Activated CD8-positive, alpha-beta memory T cell treated with anti-CD3 and anti-CD28 coated beads, Interleukin-2, amount 50 U/mL, for 4 hours (primary cell): ENCODE measurements at regions not wholly inside any gene's neighbourhood (a gene's known extent, or its start where the extent isn't known, plus 50 kb on each side); places are given as distances from the start of the nearest gene placed in this dataset.
A peak's percentile ranks its signal among the peaks of the same experiment; 100 is the strongest.

Experiments
- DNase-seq: peaks from one replicate; pipeline ENCODE4 v3.0.0-alpha.2; 2020

DNA sequence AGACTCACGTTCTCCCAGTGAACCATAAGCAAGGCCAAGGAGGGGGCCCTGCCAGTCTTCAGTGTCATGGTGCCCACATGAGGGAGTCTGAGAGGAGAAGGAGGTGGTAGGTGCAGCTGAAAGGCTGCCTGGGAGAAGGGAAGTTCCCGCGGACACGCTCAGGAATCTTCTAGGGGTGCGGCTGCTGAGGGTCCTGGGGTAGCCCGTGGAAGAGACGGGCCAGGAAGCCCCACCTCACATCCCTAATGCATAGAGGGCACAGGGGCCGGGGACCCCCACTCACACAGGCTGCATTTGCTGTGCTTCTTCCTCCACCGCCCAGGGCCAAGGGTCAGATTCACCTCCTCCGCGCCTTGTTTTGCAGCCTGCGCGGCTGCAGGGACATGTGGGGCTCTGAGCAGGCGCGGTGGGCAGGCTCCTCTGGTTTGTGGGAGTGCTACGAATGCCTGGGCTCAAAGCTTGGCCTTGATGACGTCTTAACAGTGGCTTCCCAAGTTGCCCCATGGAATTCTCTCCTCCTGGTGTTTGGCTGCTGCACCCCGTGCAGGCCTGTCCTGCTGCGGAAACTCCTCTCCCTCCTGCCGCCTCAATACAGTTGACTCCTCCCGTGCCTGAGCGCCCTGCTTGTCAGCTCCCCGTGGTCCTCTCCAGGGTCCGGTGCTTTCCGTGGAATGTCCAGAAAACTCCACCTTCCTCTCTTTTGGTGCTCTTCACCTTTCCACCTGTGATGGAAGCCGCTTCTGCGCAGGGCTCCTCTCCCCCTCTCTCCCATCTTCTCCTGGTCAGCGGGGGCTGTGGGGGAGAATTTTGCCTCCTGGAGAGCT lies 95.7 kb downstream of the VAPA start:
- no peak for DNase-seq

DNA sequence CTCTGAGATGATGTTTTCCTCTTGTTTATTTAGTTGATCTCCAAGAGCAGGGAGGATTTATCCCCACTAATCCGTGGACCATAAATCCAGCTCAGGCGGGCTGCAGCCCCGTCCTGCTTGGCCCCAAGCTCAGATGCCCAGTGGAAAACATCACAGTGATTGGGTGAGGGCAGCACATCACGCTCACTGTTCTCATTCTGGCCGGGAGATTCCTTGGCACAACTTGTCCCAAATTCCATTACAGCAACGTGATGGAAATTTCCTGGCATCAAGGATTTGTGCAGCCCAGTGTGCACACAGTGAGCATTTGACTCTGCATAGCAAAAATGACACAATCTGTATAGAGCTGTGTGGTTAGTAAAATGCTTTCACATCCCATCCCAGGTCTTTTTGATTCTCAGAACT lies 96.8 kb downstream of the VAPA start:
- no peak for DNase-seq

DNA sequence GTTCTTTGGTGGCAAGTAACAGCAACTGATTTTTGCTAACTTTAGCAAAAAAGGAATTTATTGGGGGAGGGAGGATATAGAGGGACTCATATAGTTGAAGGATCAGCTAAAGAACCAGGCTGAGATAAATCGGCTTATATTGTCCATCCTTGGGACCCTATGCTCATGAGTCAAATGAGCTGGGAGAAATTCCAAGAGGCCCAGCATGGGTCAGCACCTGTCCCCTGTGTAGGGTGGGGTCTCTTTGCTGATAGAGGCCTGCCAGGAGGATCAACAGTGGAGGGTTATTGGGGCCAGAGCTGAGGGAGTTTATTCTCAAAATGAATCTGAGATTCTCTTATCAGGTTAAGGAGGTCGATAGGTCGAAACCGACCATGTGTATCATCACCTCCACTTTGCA lies 97.2 kb downstream of the VAPA start:
- no peak for DNase-seq

DNA sequence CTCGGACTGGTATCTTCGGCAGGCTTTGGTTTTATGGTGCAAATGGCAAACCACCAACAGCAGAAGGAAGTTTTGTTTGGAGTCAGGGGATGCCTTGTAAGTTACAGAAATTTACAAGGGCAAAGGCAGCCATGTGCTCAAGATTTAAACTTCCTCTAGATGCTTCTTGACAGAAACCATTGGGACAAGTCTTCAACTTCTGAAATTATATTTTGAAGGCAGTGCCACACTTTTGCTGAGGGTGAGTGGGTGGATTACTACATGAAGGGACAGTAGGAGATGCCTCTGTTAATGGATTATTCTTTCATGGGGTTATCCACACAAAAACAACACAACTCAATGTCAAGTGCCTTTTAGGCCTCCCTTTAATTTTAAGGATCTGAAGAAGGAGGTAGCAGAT lies 97.9 kb downstream of the VAPA start:
- DNase-seq, result no peak

DNA sequence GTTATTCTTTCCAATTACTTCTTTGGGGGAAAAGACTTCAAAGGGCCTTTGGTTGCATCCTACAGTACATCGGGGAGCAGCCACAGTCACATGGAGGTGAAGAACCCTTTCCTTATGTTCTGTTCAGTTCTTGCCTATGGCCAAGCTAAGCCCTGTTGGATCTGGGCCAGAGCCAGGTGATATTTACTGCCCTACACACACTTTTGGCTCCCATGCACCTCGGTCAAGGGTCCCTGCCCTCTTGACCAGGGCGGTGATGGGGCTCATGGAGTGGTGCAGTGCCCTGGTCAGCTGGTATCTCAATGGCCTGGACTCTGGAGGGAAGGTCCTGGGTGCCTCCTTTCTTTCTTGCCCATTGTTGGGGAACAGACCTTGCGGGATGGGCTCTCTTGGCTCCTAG lies 98.7 kb downstream of the VAPA start:
- no peak for DNase-seq

DNA sequence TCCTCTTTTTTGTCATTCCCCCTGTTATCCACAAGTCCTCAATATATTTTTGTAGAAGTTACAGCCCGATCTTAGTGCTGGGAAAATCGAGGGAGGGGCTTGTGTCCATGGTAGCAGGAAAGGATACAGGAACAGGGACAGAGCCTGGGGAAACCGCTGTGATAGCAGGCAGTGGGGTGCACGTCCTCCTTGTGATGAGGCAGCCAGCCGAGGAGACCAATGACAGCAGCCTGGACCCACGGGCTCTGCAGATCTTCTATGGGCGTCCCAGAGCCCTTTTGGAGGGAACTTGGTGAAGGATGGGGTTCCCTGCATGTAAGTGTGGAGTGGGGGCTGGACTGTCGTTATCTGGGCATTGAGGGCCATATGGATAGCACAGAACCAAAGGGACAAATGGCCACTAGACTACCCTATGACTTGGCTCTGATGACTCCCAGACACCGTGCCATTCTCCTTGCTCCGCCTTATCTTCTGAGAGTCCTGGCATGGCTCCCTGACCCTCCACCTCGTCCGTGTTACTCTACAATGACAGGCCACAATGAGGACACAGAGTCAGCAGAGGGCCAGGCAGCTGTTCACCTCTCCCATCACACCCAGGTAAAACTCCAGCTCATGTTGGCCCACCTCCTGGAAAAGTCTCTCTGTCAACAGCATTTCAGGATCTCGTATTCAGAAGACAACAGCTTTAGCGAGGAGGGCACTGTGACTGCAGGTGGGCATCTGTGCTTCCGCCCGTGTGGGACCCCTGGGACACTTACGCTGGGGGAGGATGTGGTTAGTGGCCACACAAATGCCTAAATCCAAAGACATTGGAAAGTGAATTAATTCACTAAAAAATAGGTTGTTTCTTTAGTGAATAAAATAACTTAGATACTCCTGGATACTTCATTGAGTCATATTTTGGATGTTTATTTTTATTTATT lies 100.1 kb downstream of the VAPA start:
- no peak for DNase-seq

DNA sequence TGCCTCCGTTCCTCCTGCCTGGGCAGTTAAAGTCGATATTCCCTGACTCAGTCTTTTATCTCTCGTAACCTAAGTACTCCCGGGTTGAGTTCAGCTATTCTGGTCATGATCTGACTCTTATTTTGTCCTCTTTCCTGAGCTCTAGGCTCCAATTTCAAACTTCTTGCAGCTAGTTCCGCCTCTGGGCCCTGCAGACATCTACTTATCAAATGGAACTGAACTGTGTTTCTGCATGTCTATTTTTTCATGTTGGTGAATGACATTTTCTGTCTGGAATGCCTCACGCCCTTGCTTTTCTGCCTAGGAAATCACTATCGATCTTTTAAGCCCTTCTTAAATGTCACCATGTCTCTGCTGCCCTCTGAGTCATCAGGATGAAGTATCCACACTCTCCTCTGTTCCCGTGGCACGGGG lies 101.5 kb downstream of the VAPA start:
- DNase-seq, result no peak

DNA sequence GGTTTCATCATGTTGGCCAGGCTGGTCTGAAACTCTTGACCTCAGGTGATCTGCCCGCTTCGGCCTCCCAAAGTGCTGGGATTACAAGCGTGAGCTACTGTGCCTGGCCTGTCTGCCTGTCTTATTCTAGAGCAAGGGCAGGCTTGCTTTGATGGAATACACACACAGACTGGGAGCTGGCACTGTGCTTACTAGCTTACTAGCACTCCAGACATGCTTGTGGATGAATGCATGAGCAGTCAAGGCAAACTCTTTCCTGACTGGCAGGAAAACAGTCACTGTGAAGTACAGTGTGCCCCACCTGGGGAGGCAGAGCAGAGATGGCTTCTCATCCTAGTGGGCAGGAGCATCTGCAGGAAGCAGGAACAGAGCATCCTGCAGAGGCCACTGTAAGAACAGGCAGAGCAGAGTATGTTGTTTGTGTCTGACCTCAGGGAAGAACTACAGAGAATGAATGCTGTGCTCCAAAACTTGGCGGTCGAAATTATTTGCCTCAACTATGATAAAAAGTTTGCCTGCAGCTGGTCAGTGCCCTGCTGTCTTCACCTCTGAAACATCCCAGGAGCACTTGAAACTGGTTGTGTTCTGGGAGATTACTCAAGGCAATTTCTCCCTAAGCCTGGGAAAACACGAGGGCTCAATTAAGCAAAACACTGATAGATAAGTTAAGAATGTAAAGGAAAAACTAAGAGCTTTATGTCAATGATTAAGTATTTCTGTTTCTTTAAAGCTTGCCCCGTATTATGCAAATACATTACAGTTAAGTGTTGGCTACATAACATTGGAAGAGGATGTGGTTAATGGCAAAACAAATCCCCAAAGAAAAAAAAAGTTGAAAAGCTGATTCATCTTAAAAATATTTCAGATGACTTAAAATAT lies 102.4 kb downstream of the VAPA start:
- no peak for DNase-seq

DNA sequence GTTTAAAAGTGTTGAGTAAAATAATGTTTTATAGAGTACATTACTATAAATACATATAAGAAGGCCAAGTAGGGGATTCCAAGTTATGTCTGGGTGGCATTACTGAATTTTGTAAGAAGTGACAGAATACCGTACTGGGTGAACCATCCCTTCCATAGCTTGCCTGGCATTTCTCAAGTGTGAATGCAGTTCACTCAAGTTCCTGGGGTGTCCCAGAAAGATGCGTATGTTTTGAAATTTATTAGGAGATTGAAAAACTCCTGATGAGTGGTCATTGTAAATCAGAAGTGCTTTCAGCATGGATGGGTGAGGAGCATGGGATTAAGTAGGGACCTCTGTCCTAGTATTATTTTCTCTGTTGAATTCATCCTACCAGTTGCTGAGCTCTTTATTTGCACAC lies 103.2 kb downstream of the VAPA start:
- DNase-seq, result no peak

DNA sequence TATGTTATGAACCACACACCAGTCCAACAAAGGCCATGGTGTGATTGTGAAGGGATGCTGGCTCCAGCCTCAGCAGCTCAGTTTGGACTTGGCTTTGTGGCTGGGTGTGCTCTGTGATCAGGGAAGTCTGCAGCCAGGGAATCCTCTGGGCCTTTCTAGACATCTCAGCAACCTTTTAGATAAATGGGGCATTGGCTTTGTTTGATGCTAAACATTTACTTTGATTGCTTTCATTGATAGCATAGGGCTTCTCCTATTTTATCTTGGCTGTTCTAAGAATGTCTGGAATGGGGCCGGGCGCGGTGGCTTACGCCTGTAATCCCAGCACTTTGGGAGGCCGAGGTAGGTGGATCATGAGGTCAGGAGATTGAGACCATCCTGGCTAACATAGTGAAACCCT lies 104.5 kb downstream of the VAPA start:
- DNase-seq, result no peak

DNA sequence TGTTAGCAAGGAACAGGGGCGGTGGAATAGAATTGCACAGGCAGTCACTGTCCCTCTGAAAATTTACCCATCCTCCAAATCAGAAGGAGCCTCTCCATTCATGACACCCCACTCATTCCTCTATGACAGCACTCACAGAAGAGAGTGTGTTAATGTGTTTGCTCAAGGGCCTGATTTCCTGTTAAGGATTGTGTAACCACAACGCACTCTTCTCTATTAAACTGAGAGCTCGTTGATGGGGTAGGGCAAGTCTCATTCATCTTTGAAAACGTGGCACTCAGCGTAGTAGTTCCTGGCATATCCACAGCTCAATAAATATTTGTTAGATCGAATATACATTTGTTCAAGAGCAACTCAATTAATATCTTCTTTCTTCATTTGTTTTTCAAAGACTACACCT lies 106.4 kb downstream of the VAPA start:
- no peak for DNase-seq

DNA sequence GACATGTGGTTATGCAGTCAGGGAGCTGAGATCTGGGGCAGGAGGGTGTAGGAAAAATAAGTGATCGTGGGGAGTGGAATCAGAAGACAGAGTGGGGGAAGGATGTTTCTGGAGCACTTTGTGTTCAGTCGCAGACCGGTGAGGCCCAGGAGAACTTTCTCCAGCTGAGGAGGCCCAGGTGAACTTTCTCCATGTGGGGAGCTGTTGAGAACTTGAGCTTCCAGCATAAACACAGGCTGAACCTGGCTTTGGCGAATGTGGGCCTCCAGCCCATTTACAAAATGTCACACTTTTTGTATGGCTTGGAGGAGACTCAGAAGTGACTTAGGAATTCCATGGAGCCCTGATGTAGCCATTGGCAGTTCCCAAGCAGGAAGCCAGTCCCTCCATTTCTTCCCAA lies 108.5 kb downstream of the VAPA start:
- DNase-seq, result no peak

DNA sequence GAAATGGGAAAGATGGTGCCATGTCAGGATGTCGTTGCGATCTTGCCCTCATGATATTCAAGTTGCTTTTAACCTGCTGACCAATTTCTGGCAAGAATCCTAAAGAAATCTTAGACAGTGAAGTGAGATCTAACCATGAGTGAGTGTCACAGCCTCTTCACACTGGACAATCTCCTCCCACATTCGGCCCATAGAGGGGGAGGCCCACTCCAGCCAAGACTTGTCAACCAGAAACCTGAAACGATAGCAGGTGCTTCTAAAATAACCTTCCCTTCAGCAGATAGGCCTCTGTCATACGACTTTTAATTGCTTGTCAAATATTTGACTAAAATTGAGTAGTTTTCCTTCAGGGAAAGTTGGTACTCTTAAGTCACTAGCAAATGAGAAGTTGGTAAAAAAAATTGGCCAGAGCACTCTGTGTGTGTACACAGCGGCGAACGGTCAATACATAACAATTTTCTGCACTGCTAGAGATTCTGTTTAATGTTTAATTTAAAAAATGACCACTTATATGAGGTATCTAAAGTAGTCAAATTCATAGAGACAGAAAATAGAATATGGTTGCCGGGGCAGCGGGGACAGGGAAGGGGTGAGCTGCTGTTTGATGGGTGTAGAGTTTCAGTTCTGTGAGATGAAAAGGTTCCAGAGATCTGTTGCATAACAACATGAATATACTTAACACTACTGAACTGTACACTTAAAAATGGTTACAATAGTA lies 110.2 kb downstream of the VAPA start:
- no peak for DNase-seq

DNA sequence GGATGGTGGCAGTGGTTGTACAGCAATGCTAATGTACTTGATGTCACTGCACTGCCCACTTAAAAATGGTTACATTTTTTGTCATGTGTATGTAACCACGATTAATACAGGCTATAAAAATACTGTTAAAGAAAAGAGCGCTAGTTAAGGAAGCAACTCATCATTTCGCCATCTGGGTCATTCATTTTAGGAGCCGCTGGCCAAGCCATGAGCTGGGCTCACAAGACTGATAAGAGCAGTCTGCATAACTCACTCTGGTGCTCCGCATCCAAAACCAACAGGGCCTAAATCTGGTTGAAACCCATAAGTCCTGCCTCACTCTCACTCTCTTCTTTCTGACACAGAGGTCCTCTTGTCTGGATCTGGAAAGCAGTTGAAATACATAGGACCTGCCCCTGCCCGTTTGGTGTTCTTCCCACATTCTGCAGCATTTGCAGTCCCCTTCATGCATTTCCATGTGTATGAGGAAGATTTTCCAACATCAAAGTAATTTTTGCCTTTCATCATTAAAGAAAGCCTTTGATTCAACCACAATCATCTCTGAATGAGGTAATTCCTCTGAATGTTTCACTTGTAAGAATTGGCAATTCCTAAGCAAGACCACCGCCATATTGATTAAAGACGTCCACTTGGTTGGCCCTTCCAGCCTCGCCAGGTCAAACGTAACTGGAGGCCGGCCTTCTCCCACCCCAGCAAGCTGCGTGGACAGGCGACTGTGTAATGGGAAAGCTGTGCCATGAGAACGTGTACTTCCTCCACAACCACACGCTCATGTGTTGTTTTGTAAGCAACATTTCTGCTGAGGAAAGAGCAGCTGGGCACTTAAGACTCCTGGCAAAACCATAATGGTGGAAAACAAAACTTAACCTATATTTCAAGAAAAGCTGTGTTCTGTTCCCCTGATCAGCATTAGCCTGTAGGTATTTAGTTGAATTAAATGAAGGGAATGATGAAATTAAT lies 112.2 kb downstream of the VAPA start:
- no peak for DNase-seq

DNA sequence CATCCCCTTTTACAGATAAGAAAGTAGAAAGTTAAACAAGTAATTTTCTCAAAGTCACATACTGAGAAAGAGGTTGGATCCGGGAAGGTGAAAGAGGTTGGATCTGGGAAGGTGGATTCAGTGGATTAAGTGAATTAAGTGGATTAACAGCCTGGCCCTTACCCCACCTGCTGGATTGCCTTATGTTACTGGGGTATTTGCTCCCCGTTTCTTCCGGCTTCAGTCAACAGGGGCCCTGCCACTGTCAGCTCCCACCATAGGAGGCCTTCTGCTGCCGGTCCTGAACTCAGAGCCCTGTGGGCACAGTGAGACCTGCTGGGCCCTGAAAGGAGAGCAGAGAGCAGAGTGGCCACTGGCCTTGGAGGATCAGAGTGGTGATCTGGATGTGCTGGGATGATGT lies 113.2 kb downstream of the VAPA start:
- no peak for DNase-seq

DNA sequence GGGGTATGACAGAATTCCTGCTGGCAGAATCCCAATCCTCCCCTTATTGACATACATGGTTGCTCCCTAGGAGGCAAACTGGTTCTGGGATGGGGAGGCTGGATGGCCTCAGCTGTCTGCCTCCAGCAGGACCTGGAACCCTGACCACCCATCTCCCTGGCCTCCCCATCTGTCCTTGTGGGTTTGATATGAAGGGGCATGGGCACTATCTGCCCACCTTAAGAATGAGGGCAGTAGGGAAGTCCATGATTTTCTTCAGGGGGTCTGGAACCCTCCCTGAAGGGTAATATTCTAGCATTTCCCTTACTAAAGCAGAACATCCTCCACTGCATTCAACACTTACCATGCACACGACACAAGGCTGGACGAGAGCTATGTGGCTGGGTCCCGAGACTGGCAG lies 113.6 kb downstream of the VAPA start:
- no peak for DNase-seq

DNA sequence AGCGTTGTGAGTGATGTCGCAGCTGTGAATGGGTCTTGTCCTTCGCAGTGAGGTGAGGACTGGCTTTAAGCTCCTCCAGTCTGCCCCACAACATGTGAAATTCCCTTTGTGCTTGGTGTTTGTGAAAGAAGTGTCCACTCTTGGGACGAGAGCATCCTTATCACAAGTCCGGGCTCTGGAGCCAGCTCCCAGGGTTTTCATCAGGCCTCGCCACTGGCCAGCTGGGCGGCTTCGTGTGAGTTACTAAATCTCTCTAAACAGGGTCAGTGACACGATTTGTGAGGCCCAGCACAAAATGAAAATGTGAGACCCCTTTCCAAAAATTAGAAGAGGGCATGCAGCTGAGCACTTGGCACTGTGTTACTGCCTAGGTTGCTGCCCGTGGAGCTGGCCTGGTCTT lies 115.9 kb downstream of the VAPA start:
- no peak for DNase-seq

DNA sequence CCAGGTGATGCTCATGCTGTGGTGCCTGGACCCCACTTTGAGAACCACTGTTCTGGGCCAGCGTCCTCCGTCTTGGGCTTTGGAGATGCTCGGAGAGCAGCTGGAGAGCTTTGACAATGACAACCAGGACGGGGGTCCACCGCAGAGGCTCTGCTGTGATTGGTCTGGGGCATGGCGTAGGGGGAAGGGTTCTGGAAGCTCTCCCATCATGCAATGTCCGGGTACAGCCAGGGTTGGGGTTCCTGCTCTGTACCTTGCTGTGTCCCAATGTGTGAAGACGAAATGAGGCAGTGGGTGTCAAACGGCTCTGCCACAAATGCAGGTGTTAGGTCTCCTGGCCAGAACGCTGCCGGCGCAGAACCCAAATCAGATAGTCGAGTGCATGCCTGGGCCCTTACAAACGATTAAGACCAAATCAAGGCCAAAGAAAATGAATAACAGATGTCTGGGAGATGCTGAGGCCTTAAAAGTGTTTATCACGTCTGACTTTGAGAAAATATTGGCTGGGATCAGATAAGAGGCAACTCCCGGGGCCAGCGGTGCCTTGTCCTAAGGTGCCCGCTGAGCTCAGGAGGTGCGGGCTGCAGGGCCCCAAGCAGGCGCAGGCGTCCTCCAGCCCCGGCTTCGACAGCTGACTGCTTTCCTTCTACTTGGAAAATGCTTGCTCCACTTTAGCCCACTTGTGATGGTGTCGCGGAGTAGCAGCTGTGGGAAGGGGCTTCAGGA lies 117.2 kb downstream of the VAPA start:
- DNase-seq, result no peak

DNA sequence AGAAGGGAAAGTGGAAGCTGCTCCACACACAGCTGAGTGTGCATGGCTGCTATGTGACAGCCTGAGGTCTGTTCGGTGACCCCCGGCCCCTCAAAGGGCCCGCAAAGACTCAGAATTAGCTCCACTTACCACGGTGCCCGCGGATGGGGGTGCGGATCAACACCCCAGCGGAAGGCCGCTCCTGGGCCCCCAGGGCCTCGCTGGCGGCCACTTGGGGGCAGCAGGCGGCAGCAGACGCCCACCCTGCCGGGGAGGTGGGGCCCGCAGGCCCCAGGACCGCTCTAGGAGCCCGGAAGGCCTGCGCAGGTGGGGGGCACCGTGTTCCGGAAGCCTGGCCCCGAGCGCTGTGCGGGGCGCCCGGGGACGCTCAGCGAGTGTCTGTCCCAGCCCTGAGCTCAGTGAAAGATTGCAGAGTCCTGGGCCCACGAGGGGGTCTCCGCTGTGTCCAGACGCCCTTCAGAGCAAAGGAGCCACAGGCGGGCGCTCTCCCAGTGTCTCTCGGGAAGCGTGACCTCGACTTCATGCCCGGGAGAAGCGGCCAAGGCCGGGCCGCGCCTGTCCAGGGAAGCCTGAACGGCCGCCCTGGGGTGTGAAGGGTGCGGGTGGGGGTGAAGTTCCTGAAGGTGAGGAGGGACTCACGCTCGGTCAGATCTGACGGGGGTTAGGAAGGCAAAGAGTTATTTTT lies 118.7 kb downstream of the VAPA start:
- DNase-seq, result peak; percentile 60

DNA sequence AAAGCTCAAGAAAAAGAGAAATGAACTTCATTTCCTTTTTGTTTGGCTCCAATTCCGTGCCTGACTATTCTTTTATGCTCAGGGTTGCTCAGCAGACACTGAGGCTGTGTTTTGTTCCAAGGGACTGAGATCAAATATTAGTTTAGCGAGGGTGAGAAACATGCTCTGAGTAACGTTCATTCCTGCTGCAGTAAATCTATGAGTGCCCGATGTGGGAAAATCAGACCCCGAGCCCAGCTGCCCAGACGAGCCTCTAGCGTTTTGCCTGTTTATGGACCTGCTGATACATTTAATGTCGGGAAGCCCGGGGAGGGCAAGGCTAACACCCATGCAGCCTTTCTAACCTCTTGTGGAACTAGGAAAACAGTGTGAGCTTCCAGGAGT lies 119.2 kb downstream of the VAPA start:
- no peak for DNase-seq
